HUDEP-2 (cell line): ENCODE measurements at regions not wholly inside any gene's neighbourhood (a gene's known extent, or its start where the extent isn't known, plus 50 kb on each side); places are given as distances from the start of the nearest gene placed in this dataset.

Experiments
- DNase-seq, 76 experiments: peaks; one replicate each; lab custom pipeline; 2025; ENCODE audit not compliant: unreplicated experiment in 76 of 76; lab: John Stamatoyannopoulos, UW

- no peak for DNase-seq
These were observed 95.6 kb upstream of the RAB3GAP2 start for GRCh38 chr1:220367833-220368232.

- no peak for DNase-seq
These were observed 94.0 kb upstream of the RAB3GAP2 start for GRCh38 chr1:220366269-220366668.

GRCh38 chr1:220363196-220363837, 91.1 kb upstream of the RAB3GAP2 start:
- no peak for DNase-seq

- no peak for DNase-seq
These were observed 85.0 kb upstream of the RAB3GAP2 start for GRCh38 chr1:220356981-220357850.

- no peak for DNase-seq
These were observed 81.2 kb upstream of the RAB3GAP2 start for GRCh38 chr1:220353229-220354012.

- DNase-seq, result no peak
These were observed 76.0 kb upstream of the RAB3GAP2 start for GRCh38 chr1:220348211-220348610.

GRCh38 chr1:220347654-220348175, 75.5 kb upstream of the RAB3GAP2 start:
- no peak for DNase-seq

GRCh38 chr1:220344745-220345144, 72.5 kb upstream of the RAB3GAP2 start:
- DNase-seq, result no peak

GRCh38 chr1:220342853-220343252, 70.6 kb upstream of the RAB3GAP2 start:
- DNase-seq, result no peak

- DNase-seq, result no peak
These were observed 68.9 kb upstream of the RAB3GAP2 start for GRCh38 chr1:220341126-220341525.

- no peak for DNase-seq
These were observed 67.3 kb upstream of the RAB3GAP2 start for GRCh38 chr1:220339581-220339980.

- no peak for DNase-seq
These were observed 66.5 kb upstream of the RAB3GAP2 start for GRCh38 chr1:220338759-220339158.

- DNase-seq, result no peak
These were observed 64.3 kb upstream of the RAB3GAP2 start for GRCh38 chr1:220336391-220337031.

GRCh38 chr1:220335668-220336067, 63.4 kb upstream of the RAB3GAP2 start:
- DNase-seq, result no peak

GRCh38 chr1:220331318-220331717, 59.1 kb upstream of the RAB3GAP2 start:
- no peak for DNase-seq

- DNase-seq, result no peak
These were observed 58.0 kb upstream of the RAB3GAP2 start for GRCh38 chr1:220330265-220330664.

GRCh38 chr1:220327106-220327505, 54.9 kb upstream of the RAB3GAP2 start:
- no peak for DNase-seq

- DNase-seq, result no peak
These were observed 54.3 kb upstream of the RAB3GAP2 start for GRCh38 chr1:220326578-220326977.

- no peak for DNase-seq
These were observed 53.2 kb upstream of the RAB3GAP2 start for GRCh38 chr1:220325306-220325995.

GRCh38 chr1:220323717-220324116, 51.5 kb upstream of the RAB3GAP2 start:
- no peak for DNase-seq
